ENCODE measurements at regions not wholly inside any gene's neighbourhood (a gene's known extent, or its start where the extent isn't known, plus 50 kb on each side); places are given as distances from the start of the nearest gene placed in this dataset.
"Not testable (repeated sequence)": the region's sequence is repeated elsewhere in the genome, so short reads cannot be mapped to it uniquely, and the experiment has no call there.

DNA sequence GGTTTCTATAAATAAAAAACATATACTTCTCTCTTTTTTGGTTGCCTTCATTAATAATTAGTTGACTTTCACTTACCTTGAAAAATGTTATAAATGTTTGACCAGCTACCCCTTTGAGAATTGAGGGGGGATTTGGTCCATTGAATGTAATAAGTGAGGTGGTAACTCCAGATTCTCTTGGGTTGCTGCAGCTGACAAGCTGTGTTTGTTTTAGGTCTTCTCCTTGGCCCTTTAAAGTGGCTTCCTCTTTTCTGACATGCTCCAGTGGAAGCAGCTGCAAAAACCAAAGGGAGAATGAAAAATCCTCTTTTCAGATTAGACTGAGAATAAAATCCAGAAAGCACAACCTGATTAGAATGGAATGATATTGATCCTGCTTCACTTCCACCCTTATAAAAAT is 410.5 kb downstream of the TMEM38B start:
- no peak for DNase-seq (ENCODE audit: low read depth)

- DNase-seq (ENCODE audit: low read depth), result no peak
Observed at GRCh38 chr9:106106396-106106795, 412.1 kb downstream of the TMEM38B start.

DNA sequence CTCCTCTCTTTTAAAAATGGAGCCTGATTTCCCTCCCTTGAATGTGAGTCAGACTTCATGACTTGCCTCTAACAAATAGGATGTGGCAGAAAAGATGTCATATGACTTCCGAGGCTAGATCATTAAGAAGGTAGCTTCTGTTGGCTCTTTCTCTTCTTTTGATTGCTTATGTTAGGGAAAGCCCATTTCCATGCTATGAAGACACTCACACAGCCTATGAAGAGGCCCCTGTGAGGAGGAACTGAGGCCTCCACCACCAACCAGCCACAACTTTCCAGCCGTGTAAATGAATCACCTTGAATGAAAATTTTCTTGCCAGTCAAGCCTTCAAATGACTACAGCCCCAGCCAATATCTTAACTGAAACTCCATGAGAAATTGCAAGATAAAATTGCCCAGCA is 413.4 kb downstream of the TMEM38B start:
- DNase-seq (ENCODE audit: low read depth), result no peak

GRCh38 chr9:106109706-106110105 is 415.4 kb downstream of the TMEM38B start:
- not testable (repeated sequence) for DNase-seq (ENCODE audit: low read depth)

GRCh38 chr9:106110483-106110882 is 416.1 kb downstream of the TMEM38B start:
- DNase-seq (ENCODE audit: low read depth), result no peak

DNA sequence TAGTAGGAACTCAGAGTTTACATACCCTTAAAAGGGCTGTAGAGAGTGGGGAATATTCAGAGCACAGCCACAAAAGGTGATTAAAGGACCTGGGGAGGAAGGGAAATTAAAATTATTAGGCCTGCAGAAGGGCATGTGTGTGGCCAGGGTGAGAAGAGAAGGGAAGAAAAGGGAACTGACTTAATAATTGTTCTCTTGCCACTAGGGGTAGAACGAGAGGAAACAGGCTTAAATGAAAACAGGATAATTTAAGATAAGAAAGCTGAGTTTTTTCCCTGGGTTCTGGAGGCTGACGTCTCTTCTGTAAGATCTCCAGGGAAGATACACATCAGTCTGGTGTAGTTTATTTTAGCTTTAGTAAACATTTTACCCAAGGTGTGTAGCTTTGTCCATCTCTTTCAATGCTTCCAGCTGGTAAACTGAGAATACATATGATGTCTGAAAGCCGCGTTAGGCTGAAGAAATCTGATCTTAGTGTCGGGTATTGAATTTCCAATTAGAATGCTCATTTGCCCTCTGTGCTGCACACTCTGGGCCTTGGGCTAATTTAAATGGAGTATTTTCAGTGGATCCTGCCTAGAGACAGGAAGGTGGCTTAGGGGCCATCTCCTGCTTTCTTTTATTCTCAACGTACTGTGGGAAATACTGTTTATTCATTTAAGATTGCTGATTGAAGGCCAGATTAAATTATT is 416.8 kb downstream of the TMEM38B start:
- no peak for DNase-seq (ENCODE audit: low read depth)

DNA sequence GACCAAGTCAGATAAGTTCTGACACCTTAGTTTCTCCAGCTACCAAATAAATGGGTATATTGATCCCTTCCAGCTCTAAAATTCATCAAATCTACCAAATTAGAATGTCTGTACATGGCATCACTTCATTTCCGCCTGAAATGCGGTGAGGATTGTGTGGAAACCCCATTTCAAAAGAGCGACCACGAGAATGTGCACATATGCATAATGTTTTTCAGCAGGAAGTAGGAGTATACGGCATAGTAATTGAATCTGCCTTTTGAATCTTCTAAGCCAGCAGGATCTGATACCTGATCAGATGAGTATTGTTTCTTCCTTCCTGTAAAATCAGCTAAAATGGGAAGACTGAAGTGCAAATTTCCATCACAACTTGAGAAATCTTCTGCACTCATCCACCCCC is 418.6 kb downstream of the TMEM38B start:
- no peak for DNase-seq (ENCODE audit: low read depth)

- DNase-seq (ENCODE audit: low read depth), result no peak
Observed at GRCh38 chr9:106119176-106119575, 424.8 kb downstream of the TMEM38B start.

- DNase-seq (ENCODE audit: low read depth), result no peak
Observed at GRCh38 chr9:106120071-106120470, 425.7 kb downstream of the TMEM38B start.

- DNase-seq (ENCODE audit: low read depth), result no peak
Observed at GRCh38 chr9:106127776-106128175, 433.4 kb downstream of the TMEM38B start.

- DNase-seq (ENCODE audit: low read depth), result no peak
Observed at GRCh38 chr9:106130374-106130773, 436.0 kb downstream of the TMEM38B start.

GRCh38 chr9:106143781-106144180 is 449.4 kb downstream of the TMEM38B start:
- DNase-seq (ENCODE audit: low read depth), result no peak

DNA sequence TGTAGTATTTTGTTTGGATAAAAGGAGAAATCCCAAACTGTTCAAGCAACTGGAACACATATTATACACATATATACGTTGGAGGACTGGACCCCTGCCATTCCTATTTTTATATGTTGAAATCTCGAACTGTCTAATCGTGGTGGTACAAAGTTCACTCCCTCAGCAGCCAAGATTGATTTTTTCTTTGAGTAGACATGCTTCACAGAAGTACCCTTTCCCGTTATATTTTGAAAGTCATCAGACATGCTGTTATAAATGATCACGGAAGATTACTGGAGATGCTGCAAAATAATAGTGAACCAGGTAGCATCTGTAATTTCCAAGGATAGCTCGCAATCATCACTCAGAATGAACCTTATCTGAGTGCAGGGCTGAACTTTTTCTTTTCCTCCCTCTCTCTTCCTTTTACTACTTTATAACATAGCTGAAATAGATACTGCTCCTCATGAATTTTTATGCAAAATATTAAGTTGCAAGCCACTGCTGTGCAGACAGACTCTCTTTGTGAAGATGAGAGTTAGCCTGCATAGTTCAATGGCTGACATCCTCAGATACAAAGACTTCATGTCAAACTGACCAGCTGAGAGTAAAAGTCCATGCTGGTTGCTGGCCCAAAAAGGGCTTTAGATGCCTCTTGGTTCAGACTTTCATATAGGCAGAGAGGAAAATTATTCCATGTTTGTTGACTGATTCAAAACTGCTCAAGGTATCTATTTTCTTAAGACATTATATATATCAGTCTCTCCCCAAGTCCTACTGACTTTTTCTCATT is 451.9 kb downstream of the TMEM38B start:
- DNase-seq (ENCODE audit: low read depth), result no peak

DNA sequence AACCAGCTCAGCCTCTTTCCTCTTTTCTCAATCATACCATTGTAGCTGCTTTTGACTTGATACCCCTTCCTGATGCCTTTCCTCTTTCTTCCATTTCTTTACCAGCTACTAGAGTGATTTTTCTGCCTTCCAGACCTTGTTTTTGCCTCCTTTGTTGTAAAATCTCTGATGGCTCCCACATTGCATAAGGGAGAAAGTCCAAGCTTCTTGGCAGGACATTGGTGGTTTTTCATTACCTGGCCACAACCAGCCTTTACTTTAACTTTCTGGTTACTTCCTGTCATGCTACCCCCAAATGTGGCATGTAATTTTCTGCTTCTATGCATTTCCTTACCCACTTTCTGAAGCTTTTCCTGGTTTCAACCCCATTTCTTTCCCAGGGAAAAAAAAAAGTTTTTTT is 452.5 kb downstream of the TMEM38B start:
- DNase-seq (ENCODE audit: low read depth), result no peak

DNA sequence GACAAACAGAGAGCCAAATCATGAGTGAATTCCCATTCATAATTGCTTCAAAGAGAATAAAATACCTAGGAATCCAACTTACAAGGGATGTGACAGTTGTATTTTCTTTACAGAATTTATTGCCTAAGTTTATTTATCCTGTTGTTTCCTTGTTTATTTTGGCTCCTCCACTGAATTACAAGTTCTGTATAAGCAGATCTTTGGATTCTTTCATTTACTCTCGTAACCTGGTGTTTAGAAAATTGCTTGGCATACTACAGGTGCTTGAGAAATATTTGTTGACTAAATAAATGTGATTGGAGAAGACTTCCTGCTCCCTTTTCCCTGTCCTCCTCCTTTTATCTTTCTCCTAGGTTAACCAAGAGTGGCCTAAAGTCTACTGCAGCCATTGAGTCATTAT is 455.6 kb downstream of the TMEM38B start:
- no peak for DNase-seq (ENCODE audit: low read depth)

GRCh38 chr9:106156465-106156864 is 462.1 kb downstream of the TMEM38B start:
- no peak for DNase-seq (ENCODE audit: low read depth)

DNA sequence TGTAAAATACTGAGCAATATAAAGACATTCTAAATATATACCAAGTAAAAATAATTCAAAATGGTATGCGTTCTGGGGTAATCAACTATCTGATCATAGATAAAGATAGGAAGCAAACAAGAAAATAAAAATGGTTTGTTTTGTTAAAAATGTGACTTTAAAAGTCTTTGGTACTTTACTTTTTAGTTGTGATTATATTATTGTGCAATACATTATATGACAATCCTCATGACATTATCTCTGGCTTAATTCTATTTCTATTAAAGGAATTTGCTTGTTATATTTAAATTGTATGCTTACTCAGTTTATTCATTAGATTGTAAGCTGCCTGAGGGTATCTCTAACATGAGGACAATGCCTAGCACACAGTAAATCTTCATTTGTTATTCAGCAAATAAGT is 477.9 kb downstream of the TMEM38B start:
- DNase-seq (ENCODE audit: low read depth), result no peak

- DNase-seq (ENCODE audit: low read depth), result no peak
Observed at GRCh38 chr9:106174346-106174745, 480.0 kb downstream of the TMEM38B start.

- DNase-seq (ENCODE audit: low read depth), result no peak
Observed at GRCh38 chr9:106177216-106177615, 482.9 kb downstream of the TMEM38B start.

- DNase-seq (ENCODE audit: low read depth), result no peak
Observed at GRCh38 chr9:106179191-106179590, 484.9 kb downstream of the TMEM38B start.

DNA sequence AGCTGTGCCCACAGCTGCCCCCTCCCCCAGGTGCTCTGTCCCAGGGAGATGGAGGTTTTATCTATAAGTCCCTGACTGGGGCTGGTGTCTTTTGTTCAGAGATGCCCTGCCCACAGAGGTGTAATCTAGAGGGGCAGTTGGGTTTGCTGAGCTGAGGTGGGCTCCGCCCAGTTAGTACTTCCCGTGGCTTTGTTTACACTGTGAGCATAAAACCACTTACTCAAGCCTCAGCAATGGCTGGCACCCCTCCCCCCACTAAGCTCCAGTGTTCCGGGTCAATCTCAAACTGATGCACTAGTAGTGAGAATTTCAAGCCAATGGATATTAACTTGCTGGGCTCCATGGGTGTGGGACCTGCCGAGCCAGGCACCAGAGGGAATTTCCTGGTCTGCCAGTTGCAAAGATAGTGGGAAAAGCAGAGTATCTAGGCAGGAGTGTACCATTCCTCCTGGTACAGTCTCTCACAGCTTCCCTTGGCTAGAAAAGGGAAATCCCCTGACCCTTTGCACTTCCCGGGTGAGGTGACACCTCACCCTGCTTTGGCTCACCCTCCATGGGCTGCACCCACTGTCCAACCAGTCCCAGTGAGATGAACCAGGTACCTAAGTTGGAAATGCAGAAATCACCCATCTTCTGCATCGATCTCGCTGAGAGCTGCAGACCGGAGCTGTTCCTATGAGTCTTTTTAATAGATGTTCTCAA is 509.6 kb downstream of the TMEM38B start:
- DNase-seq (ENCODE audit: low read depth), result not testable (repeated sequence)

DNA sequence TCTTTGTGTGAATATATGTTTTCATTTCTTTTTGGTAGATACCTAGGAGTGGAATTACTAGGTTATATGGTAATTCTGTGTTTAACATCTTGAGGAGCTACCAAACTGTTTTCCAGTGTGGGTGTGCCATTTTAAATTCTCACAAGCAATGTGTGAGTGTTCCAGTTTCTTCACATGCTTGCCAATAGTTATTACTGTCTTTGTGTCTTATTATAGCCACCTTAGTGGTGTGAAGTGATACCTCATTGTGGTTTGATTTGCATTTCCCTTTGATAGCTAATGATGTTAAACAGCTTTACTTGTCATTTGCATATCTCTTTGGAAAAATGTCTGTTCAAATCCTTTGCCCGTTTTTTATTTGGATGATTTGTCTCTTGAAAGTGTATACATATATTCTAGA is 513.0 kb downstream of the TMEM38B start:
- no peak for DNase-seq (ENCODE audit: low read depth)

- no peak for DNase-seq (ENCODE audit: low read depth)
Observed at GRCh38 chr9:106218427-106218826, 524.1 kb downstream of the TMEM38B start.

All from LHCN-M2 (cell line).